COLO668 (cell line): ENCODE measurements at regions not wholly inside any gene's neighbourhood (a gene's known extent, or its start where the extent isn't known, plus 50 kb on each side); places are given as distances from the start of the nearest gene placed in this dataset.

Experiments used
- DNase-seq: peaks from one replicate; lab custom pipeline; 2025; ENCODE audit not compliant: unreplicated experiment; lab: John Stamatoyannopoulos, UW

GRCh38 chr2:59630789-59631188 lies 922.7 kb downstream of the BCL11A start:
- no peak for DNase-seq

DNA sequence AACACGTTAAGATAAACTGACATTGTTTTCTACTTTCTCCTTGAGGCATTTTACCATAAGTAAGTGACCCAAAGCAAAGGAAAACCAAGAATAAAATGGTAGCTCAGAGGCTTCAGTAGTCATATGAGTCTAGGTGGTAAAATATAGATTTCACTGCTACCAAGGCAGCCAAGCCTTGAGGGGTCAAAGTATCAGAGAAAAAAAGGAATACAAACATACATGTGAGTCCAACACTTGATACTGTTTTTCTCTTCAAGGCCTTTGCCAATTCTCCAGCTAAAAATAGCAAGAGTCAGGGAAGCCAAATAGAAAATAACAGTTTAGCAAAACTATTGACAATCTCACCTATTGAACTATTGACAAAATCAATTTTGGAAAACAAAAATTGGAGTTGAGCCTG lies 925.9 kb downstream of the BCL11A start:
- no peak for DNase-seq

DNA sequence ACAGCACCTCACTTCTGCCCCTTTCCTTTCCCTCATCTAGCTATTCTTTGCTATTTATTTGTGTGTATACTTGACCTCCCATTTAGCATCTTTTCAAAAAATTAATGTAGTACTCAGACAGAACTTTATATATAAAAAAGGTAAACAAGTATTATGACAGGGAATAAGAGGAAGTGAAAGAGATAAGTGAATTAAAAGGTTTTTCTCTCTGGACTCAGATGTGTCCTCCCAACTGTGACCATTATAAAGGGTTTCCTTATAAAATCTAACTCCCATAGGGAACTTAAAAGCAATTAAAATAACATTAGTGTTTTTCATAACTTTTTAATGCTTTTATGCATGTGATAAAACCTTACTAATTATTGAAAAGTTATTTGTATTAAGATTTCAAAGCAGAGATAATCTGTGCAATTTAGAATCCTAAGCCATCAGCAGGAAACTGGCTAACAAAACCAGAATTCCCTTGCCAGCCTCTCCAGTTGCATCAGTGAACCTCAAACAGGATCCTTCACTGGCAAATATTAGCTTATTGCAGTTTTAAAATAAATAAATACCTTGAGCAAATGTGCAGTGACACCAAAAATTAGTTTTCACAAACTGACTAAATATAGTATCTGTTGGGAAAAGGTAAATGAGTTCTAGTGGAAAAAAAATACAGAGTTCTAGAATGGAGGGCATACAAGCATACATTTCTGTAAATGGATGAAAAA lies 930.7 kb downstream of the BCL11A start:
- no peak for DNase-seq

GRCh38 chr2:59604123-59604522 lies 949.3 kb downstream of the BCL11A start:
- DNase-seq = no peak

DNA sequence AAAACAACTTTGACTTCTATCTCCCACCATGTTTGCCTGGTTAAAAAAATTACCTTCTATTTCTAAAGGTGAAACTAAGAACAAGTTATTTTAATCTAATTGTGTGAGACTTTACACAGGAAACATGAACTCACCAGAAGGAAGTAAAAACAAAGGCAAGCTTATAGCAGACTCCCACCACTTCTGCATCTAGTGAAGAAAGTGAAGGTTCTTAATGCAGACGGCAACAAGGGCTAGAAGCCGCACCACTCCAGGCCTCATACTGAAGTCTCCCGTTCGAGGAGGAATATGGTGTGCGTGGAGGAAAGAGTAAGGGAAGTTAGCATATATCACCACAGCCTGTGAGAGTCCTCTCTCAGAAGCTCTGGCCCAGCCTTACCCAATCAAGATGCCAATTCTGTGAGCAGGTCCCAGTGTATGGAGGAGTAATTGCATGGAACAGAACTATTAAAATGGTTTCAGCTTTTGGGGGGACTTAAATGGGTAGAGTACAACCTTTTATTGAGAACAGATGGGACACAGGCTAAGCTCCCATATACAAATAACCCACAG lies 958.7 kb downstream of the BCL11A start:
- DNase-seq = no peak

GRCh38 chr2:59590798-59591197 lies 962.7 kb downstream of the BCL11A start:
- no peak for DNase-seq

DNA sequence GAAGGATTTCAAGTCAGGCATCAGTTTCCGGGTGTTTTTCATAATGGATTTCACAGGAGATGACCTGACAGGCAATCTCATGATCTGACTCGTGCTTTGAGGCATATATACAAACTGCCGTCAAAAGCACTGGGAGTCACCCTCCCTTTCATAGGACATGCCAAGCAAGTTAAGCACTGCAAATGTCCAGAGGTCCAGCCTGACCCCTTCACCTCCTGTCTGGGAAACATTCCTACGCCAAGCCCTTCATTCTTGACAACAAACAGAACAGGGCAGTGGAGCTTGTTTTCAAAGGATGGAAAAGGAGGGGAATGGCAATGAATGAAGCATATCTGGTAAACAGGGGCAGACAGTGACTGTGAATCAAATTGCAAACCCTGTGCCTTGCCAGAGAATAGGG lies 963.6 kb downstream of the BCL11A start:
- no peak for DNase-seq

DNA sequence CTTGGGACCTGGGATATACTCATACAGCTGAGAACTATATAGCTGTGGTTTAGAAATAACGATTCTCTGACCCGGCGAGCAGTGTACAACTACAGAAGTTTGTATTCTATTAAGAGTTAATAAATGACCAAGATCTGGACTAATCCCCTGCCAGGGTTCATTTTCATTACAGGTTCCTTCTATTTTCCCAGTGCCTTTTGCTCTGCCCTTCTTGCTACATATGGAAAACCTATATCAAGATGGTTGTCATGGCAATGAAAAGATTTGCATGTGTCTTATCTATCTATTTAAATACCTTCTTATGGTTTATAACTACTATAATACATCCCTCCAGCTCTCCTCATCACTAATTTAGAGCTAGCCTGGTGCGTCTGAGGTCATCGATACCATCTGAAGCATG lies 965.2 kb downstream of the BCL11A start:
- no peak for DNase-seq

DNA sequence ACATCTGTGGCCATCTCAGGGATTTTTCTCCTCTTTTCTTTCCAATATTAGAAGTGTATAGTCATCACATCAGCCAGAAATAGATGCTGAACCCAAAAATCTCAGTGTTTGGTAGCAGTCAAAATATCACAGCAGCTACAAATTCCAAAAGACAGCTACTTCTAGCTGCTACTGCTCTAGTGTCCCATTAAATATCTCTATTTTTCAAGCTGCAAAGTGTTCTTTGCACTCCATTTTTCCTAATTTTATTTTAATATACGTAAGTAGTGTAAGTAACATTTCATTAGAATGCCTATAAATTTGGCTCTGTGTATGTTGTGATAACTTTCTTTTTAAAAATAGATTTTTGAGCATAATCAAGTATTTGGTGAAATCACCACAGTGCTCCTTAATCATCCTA lies 967.3 kb downstream of the BCL11A start:
- DNase-seq = no peak

- no peak for DNase-seq
Observed at GRCh38 chr2:59585655-59586054, 967.8 kb downstream of the BCL11A start.

- peak; percentile 33 for DNase-seq
Observed at GRCh38 chr2:59584958-59585357, 968.5 kb downstream of the BCL11A start.

GRCh38 chr2:59583173-59583765 lies 970.2 kb downstream of the BCL11A start:
- no peak for DNase-seq

DNA sequence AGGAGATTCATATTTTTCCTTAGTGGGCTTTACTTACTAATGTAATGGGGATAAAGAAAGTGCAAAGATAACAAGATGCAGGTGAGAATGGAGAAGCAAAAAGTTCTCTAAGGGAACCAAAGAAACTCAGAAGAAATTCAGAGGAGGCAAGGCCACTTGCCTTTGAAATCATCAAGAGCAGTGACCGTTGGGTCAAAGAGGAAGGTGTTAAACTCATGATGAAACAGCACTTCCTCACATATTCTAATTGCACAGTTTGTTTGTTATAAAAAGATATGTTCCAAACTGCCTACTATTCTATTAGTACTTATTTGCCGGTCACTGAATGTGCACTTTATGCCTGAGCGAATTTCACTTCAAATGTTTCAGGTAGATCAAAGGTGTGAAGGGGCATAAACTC lies 975.1 kb downstream of the BCL11A start:
- no peak for DNase-seq

GRCh38 chr2:59575191-59575590 lies 978.3 kb downstream of the BCL11A start:
- no peak for DNase-seq

GRCh38 chr2:59572227-59572626 lies 981.2 kb downstream of the BCL11A start:
- DNase-seq = no peak

DNA sequence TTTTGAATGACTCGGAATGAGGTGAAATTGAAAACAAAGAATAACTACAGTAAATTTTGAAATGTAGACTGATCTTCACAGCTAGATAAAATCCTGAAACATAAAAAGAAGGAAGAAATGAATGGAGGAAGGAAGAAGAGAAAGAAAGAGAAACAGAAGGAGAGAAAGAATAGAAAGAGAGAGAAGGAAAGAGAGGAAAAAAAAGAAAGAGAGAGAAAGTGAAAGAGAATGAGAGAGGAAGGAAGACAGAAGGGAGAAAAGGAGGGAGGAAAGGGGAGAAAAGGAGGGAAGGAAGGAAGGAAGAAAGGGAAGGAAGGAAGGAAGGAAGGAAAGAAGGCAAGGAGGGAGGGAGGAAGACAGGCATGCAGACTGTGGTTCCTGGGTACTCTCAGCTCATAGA lies 982.6 kb downstream of the BCL11A start:
- no peak for DNase-seq

- DNase-seq = no peak
Observed at GRCh38 chr2:59569124-59569523, 984.3 kb downstream of the BCL11A start.

- DNase-seq = no peak
Observed at GRCh38 chr2:59568461-59568860, 985.0 kb downstream of the BCL11A start.

- DNase-seq = no peak
Observed at GRCh38 chr2:59567151-59567550, 986.3 kb downstream of the BCL11A start.

- no peak for DNase-seq
Observed at GRCh38 chr2:59566739-59567138, 986.7 kb downstream of the BCL11A start.

- DNase-seq = no peak
Observed at GRCh38 chr2:59561281-59561680, 992.2 kb downstream of the BCL11A start.

DNA sequence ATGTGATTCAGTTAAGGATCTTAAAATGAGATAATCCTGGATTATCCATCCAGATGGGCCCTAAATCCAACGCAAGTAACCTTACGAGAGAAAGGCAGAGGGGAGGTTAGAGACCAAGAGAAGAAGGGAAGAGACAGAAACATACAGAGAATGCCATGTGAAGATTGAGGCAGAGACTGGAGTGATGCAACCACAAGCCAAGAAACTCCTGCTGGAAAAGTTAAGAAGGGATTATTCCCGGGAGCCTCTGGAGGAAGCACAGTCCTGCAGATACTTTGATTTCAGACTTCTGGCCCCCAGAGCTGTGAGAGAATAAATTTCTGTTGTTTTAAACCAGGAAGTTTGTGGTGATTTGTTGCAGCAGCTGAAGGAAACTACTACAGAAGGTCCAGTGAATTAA lies 992.7 kb downstream of the BCL11A start:
- no peak for DNase-seq

- no peak for DNase-seq
Observed at GRCh38 chr2:59540864-59541263, 1012.6 kb downstream of the BCL11A start.
